Pancreas (tissue), 10 donors: ENCODE measurements at regions not wholly inside any gene's neighbourhood (a gene's known extent, or its start where the extent isn't known, plus 50 kb on each side); places are given as distances from the start of the nearest gene placed in this dataset.

Source experiments
- ATAC-seq, 4 donors: fragments of 200-7000 bp; cut with Tn5 transposase; one replicate each; pipeline versions ENCODE4 v1.8.0 to v1.9.1; 2020; ENCODE audit warnings: mild to moderate bottlenecking in 4 of 4, moderate library complexity in 4 of 4
- DNase-seq, 6 donors: peaks; one replicate each; pipeline ENCODE4 v3.0.0-alpha.2; 2020
- FAIRE-seq: peaks from 2 replicates; lab custom pipeline; 2012; peaks lifted over from hg19 to GRCh38; lab: Jason Lieb, UNC
- H3K27ac ChIP-seq, 4 donors: fragments of 200-600 bp; sonication (generic); 1 replicate in 3 of 4; 2 replicates in 1 of 4; pipeline versions ENCODE4 v1.5.0 to v1.8.0; 2020
- H3K27me3 ChIP-seq, 4 donors: fragments of 200-600 bp; one replicate each; pipeline ENCODE4 v1.8.0; 2021
- H3K36me3 ChIP-seq, 3 donors: fragments of 200-600 bp; sonication (generic) in 1 of 3; one replicate each; pipeline versions ENCODE4 v1.5.0 to v1.8.0; 2020 to 2021
- H3K4me1 ChIP-seq, 3 donors: fragments of 200-600 bp; one replicate each; pipeline ENCODE4 v1.8.0; 2021
- H3K4me3 ChIP-seq, 4 donors: fragments of 200-600 bp; sonication (generic) in 2 of 4; one replicate each; pipeline versions ENCODE4 v1.5.0 to v1.8.0; 2020 to 2021
- H3K9me3 ChIP-seq, 4 donors: fragments of 200-600 bp; one replicate each; pipeline ENCODE4 v1.8.0; 2021
- CTCF ChIP-seq, 4 donors: fragments of 200-600 bp; sonication (generic) in 3 of 4; IDR thresholded peaks; one replicate each; pipeline versions ENCODE4 v1.5.0 to v1.8.0; 2021; ENCODE audit warnings: antibody characterized with exemption in 4 of 4
- WGBS, 2 donors: extraction: QIAGEN DNeasy Blood & Tissue Kit; methylation state at CpG; one replicate each; pipeline ENCODE4 v1.1.7; 2013; 5-methylcytosine and 5-hydroxymethylcytosine counted together
- intact Hi-C, 3 donors: fragments of 100-400 bp; cut with DNase I; formaldehyde crosslinking; loops; one replicate each; pipeline versions ENCODE4 v1.11.1 to v1.14.2; 2022
- donor health status: healthy with polysubstance abuse.
- donor health status: DM: no; HTN: no; CAD: no; lungs with moderate emphysema.
- donor health status: DM: no; HTN: no; CAD: no.
- donor health status: control.
- donor health status: control.
- donor health status: Bipolar disorder and iron deficiency.
- donor health status: DM: yes; HTN: yes; CAD: no.
- donor health status: DM: no; HTN: no; CAD: no.
- donor health status: DM: no; HTN: no; CAD: no.
- donor health status: DM: yes; HTN: yes; CAD: no.

GRCh38 chr14:80315681-80316080 lies 104.4 kb upstream of the DIO2 start:
- intact Hi-C loops = no loop called here
- FAIRE-seq (no peak), DNase-seq (no peak), ATAC-seq (no peak)
- no peak for TF ChIP-seq CTCF (IDR thresholded peaks at IDR 0.05)
- Histone ChIP-seq H3K9me3 (no peaks in the 10 kb centered on the region), H3K27ac (no peak overlapping the region), H3K4me3 (no peak overlapping the region), H3K36me3 (no peaks in the 10 kb centered on the region), H3K27me3 (no peaks in the 10 kb centered on the region), H3K4me1 (no peaks in the 10 kb centered on the region)
- WGBS, 2 donors = 92% methylated on average over 1 of the region's 1 CpG

DNA sequence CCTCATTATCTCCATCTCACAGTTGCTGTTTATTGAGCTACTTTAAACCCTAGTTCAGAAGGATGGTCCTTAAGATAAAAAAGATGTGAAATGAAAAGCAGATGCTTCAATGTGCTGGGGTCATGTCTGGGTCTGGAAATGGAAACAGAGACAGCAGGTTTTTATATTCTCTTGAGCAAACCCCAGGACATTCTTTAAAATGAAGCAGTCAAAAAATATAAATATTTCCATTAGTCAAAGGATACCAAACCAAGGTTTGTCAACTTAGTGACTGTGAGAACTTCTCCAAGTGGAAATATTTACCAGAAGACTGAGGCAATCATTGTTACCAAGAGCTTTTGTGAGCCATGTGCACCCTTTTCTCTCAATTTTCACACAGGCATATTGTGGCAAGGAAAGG lies 102.5 kb upstream of the DIO2 start:
- DNase-seq (no peak), FAIRE-seq (no peak), ATAC-seq (no peak)
- H3K27me3 ChIP-seq = no peaks in the 10 kb centered on the region
- H3K36me3 ChIP-seq = no peaks in the 10 kb centered on the region
- H3K4me3 ChIP-seq = no peak overlapping the region
- no peak for TF ChIP-seq CTCF (IDR thresholded peaks at IDR 0.05)
- H3K9me3 ChIP-seq = no peaks in the 10 kb centered on the region
- intact Hi-C loops = no loop called here
- H3K27ac ChIP-seq = no peak overlapping the region
- H3K4me1 ChIP-seq = no peaks in the 10 kb centered on the region

DNA sequence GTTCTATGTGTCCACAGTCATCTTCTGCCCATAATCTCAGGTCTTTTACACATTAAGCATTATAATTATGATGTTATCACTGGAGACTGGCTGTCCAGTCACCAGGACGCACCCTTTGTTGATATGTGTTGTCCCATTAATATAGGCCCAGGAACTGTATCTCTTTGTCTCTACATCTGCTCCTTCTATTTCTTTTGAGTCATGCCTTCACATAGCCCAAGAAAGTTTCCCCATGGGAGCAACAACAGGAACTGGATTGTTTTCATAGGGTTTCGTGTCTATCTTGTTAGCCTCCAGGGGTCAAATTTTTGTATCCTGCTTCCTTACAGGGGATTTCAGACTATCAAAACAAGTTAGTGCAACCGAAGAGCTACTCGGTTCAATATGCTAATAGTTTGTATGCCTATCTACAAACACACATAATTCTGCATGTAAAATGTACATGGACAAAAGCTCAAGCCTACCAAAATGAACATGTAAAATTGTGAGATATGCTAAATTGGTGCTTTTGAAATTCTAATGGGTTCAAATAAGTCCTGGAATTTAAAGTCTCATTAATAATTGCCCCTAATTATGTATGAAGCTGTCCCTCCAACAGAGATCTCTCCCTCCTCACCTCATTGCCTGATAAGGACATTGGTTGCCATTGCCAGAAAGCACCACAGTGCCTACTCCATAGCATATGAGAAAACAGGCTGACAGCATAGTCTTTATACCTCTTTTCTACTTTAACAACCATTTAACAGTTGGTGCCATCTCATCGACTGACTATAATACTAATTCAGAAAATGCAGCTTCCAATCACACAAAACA lies 99.8 kb upstream of the DIO2 start:
- WGBS, 2 donors = 80 to 83% methylated on average over 5 of the region's 5 CpGs
- DNase-seq (no peak), FAIRE-seq (no peak), ATAC-seq (no peak)
- intact Hi-C loops = no loop called here
- Histone ChIP-seq H3K36me3 (no peaks in the 10 kb centered on the region), H3K27me3 (no peaks in the 10 kb centered on the region), H3K4me3 (no peak overlapping the region), H3K4me1 (no peaks in the 10 kb centered on the region), H3K27ac (no peak overlapping the region), H3K9me3 (no peaks in the 10 kb centered on the region)
- TF ChIP-seq CTCF (IDR thresholded peaks at IDR 0.05) = no peak

DNA sequence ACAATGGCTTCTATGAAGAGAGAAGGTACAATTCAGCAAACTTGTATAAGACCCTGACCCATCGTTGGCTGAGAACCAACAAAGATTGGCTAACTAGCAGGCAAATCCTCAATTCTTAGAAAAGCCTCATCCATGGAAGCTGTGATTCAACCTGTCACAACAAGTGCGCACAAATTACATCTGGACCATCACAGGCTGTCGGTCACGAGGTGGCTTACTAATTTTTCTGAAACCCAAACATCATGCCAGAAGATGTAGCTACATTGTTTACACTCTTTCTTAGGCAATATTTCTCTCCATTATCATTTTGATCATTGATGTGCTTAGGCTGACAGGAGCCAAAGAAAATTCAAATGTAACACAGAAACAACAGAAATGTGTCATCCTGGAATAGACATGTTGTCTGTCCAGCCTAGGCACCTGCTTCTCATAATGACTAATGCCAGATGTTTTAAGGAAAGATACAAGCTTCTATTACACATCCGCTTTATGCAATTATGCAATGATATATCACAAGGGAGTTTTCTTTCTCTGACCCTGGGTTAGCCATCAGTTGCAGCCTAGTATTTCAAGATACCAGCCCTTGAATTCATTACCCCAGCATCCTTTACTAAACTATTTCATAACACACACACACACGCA lies 92.9 kb upstream of the DIO2 start:
- no peak for FAIRE-seq
- Histone ChIP-seq H3K27ac (no peak overlapping the region), H3K4me1 (no peaks in the 10 kb centered on the region), H3K4me3 (no peak overlapping the region), H3K9me3 (no peaks in the 10 kb centered on the region), H3K36me3 (no peaks in the 10 kb centered on the region), H3K27me3 (no peaks in the 10 kb centered on the region)
- DNase-seq = no peak
- intact Hi-C loops = no loop called here
- 72 to 82% methylated on average over 6 of the region's 6 CpGs for WGBS, 2 donors
- ATAC-seq = no peak
- TF ChIP-seq CTCF (IDR thresholded peaks at IDR 0.05) = no peak

GRCh38 chr14:80300351-80300750 lies 89.0 kb upstream of the DIO2 start:
- Histone ChIP-seq H3K4me3 (no peak overlapping the region), H3K4me1 (no peaks in the 10 kb centered on the region), H3K36me3 (no peaks in the 10 kb centered on the region), H3K27me3 (no peaks in the 10 kb centered on the region), H3K9me3 (no peaks in the 10 kb centered on the region), H3K27ac (no peak overlapping the region)
- 50 to 52% methylated on average over 2 of the region's 2 CpGs for WGBS, 2 donors
- no peak for FAIRE-seq
- no peak for TF ChIP-seq CTCF (IDR thresholded peaks at IDR 0.05)
- DNase-seq = no peak
- intact Hi-C loops = no loop called here
- no peak for ATAC-seq
